Inferior parietal cortex (tissue), 1 donor: ENCODE measurements at regions not wholly inside any gene's neighbourhood (a gene's known extent, or its start where the extent isn't known, plus 50 kb on each side); places are given as distances from the start of the nearest gene placed in this dataset.
"Not testable (repeated sequence)": the region's sequence is repeated elsewhere in the genome, so short reads cannot be mapped to it uniquely, and the experiment has no call there.

Experiments
- DNase-seq: peaks from one replicate; pipeline ENCODE4 v3.0.0-alpha.2; 2016; ENCODE audit errors: extremely low spot score

DNA sequence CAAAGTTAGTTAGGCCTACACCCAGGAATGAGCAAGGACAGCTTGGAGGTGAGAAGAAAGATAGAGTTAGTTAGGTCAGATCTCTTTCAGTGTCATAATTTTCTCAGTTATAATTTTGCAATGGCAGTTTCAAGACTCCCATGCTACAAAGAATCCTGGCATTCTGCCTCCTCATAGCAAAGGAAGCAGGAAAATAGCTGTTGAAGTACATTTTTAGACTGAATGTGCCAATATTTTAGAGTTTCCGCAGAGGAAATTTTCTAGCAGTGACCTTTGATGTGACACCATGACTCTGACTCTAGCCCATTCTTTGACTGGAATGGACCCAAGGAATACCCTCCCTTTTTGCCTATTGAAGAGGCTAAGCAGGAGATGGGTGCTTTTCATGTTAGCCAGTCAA is 371.7 kb downstream of the PIK3C3 start:
- no peak for DNase-seq

- DNase-seq: no peak
These were observed 373.9 kb downstream of the PIK3C3 start for GRCh38 chr18:42328931-42329330.

GRCh38 chr18:42330296-42330695 is 375.3 kb downstream of the PIK3C3 start:
- DNase-seq: no peak

DNA sequence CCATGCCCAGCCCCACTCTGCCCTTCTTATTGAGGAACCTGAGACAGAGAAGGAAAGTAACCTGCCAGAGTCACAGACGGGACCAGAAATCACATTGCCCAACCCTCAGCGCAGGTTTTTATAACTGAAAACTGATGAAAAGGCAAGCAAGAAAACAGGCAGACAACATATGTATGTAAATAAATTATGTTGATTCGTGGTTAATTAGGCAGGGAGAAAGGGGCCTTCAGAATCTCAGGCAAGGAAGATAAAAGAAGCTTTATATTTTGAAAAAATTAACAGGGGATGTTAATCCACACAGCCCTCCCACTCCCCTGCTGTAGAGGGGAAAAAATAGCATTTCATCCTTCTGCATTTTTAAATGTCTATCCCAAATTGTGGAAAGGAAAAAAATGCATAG is 378.5 kb downstream of the PIK3C3 start:
- no peak for DNase-seq

- no peak for DNase-seq
These were observed 379.9 kb downstream of the PIK3C3 start for GRCh38 chr18:42334931-42335330.

DNA sequence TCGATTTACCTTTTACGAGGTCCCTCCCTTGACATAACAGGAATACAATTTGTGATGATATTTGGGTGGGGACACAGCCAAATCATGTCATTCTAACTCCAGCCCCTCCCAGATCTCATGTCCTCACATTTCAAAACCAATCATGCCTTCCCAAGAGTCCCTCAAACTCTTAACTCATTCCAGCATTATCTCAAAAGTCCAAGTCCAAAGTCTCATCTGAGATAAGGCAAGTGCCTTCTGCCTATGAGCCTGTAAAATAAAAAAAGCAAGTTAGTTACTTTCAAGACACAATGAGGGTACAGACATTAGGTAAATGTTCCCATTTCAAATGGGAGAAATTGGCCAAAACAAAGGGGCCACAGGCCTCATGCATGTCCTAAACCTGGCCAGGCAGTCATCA is 381.1 kb downstream of the PIK3C3 start:
- no peak for DNase-seq

DNA sequence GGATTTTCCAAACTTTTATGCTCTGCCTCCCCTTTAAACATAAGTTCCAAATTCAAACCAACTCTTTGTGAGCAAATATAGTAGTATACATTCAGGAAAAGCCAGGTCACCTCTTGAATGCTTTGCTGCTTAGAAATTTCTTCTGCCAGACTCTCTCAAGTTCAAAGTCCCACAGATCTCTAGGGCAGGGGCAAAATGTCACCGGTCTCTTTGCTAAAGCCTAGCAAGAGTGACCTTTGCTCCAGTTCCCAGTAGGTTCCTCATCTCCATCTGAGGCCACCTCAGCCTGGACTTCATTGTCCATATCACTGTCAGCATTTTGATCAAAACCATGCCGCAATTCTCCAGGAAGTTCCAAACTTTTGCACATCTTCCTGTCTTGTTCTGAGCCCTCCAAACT is 382.3 kb downstream of the PIK3C3 start:
- not testable (repeated sequence) for DNase-seq

DNA sequence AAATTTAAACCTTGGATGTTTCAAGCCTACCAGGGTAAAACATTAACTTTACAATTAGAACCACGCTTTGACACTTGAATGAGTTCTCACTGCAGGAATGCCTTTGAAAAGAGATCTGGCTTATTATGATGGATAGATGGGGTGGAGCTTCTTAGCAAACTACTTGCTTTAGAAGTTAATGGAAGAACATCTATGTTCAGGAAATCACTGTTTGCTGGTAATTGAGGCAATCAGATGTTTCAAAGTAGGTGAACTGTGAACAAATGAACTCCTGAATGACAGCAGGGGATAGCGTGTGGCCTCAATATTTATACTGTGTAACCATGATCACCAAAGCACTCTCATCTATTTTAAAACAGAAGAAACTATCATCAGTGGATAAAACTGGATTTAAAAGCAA is 383.6 kb downstream of the PIK3C3 start:
- DNase-seq: no peak

GRCh38 chr18:42339372-42339771 is 384.3 kb downstream of the PIK3C3 start:
- no peak for DNase-seq

GRCh38 chr18:42340423-42341009 is 385.5 kb downstream of the PIK3C3 start:
- no peak for DNase-seq

DNA sequence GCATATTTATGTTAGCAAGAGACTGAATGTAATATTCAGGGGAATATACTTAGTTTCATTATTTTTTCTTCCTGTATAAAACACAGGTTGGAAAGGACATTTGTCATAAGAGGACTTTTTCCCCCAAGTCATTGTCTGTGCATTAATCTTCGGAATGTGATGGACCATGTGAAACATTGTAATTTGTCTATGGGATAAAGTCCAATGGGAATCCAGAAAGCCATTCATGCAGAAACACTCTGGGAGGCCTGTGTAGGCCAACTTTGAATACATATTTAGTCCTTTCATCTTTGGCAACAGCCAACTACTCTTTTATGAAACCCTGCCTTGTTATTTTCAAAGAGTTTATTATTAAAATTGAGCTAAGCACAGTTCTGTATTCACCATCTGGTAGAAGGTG is 386.4 kb downstream of the PIK3C3 start:
- no peak for DNase-seq

GRCh38 chr18:42348722-42349121 is 393.7 kb downstream of the PIK3C3 start:
- DNase-seq: no peak

GRCh38 chr18:42351455-42351854 is 396.4 kb downstream of the PIK3C3 start:
- DNase-seq: no peak

DNA sequence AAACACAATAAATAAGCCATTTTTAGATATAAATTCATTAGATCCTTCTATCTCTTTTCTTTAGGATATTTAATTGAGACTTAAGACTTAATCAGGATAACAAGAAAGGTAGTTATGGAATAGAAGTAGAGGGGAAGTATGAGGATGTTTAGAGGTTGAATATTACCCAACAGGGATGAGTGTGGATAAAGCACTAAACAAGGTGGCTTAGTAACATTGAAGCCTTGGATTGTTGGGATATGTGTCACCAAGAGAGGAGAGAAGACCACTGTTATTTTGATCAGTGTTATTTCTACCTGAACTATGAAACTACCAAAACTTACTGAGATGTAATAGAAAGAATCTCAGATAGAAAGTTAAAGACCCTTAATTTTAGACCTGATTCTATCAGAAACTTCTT is 405.7 kb downstream of the PIK3C3 start:
- DNase-seq: no peak

- no peak for DNase-seq
These were observed 408.7 kb downstream of the PIK3C3 start for GRCh38 chr18:42363446-42364441.

- no peak for DNase-seq
These were observed 409.7 kb downstream of the PIK3C3 start for GRCh38 chr18:42364766-42365165.

- no peak for DNase-seq
These were observed 410.6 kb downstream of the PIK3C3 start for GRCh38 chr18:42365591-42365990.

DNA sequence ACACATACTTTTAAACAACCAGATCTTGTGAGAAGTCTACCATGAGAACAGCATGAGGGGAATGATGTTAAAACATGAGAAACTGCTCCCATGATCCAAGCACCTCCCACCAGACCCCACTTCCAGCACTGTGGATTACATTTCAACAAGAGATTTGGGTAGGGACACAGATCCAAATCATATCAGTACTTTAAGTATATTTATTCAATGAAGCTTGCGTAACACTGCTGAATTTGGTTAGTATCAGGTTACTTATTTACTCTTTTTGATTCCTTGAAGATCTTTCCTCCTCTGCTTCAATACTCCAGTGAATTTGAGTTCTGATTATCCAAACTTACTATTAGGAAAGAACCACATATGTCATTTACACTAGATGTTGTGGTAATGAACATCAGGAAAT is 418.6 kb downstream of the PIK3C3 start:
- DNase-seq: no peak

DNA sequence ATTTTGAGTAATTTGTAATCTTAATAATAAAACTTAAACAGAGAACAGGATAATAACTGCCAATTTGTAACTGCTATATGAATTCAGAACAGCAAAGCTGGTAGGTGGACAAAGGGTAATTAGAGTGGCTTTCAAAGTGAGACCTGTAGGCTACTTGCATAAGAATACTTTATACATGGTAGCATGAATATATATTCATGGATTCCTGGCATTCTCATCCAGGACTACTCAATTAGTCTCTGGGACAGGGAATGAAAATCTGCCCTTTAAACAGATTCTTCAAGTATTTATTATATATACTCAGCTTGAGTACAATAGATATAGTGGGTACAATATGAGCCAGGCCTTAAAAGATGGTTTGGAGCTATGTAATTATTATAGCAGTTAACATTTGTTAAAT is 419.9 kb downstream of the PIK3C3 start:
- no peak for DNase-seq

GRCh38 chr18:42378854-42379253 is 423.8 kb downstream of the PIK3C3 start:
- DNase-seq: not testable (repeated sequence)

GRCh38 chr18:42381236-42381635 is 426.2 kb downstream of the PIK3C3 start:
- DNase-seq: not testable (repeated sequence)

- no peak for DNase-seq
These were observed 437.4 kb downstream of the PIK3C3 start for GRCh38 chr18:42392416-42392815.

DNA sequence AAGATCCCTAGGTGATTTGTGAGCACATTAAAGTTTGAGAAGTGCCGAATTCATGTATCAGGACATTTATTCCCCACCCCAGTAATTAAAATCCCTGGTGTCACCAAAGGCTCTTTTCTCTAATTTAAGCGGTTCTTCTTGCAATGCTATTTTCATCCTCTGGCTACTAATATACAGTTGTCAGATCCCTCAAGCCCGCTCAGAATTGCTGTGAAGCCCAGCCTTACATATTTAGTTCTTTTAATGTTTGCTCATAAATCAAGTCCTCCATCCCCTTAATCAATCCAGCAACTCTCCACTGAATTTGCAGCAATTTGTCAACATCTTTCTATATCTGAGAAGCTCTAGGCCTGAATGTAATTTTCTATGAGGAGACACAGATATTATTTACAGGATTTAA is 437.9 kb downstream of the PIK3C3 start:
- no peak for DNase-seq
